ENCODE measurements at regions not wholly inside any gene's neighbourhood (a gene's known extent, or its start where the extent isn't known, plus 50 kb on each side); places are given as distances from the start of the nearest gene placed in this dataset.

- Histone ChIP-seq H3K36me3 (ENCODE audit: control insufficient read depth, insufficient read depth, low read length) (no peaks in the 10 kb centered on the region), H3K4me3 (replicated peaks in 1 of 4; ENCODE audit: control extremely low read depth in 1 of 4, insufficient read depth in 1 of 4, low read depth in 3 of 4, low read length in 4 of 4) (no peak overlapping the region), H4K20me1 (ENCODE audit: control insufficient read depth, extremely low read depth, insufficient read depth, low read length) (no peaks in the 10 kb centered on the region), H3K79me2 (ENCODE audit: control insufficient read depth, insufficient read depth, low read length) (no peaks in the 10 kb centered on the region), H3K9me3 (ENCODE audit: control insufficient read depth, insufficient read depth, low read depth, low read length) (no peaks in the 10 kb centered on the region), H3K9ac (ENCODE audit: insufficient read depth, low read length) (no peak overlapping the region), H3K27ac (ENCODE audit: insufficient read depth, low read length) (no peak overlapping the region), H3K27me3 (ENCODE audit: control insufficient read depth, insufficient read depth, low read length) (no peaks in the 10 kb centered on the region), H2AFZ (ENCODE audit: low read length) (no peak overlapping the region), H3K4me1 (ENCODE audit: control insufficient read depth, extremely low read depth, insufficient read depth, low read length) (no peaks in the 10 kb centered on the region), H3K4me2 (ENCODE audit: extremely low read depth, insufficient read depth, low read length) (no peak overlapping the region)
- DNase-seq (ENCODE audit: low read depth in 2 of 2), result no peak
- TF ChIP-seq EZH2 (IDR thresholded peaks at IDR 0.05; ENCODE audit: low read length, missing control alignments) (no peak), CTCF (conservative IDR thresholded peaks at IDR 0.05 in 1 of 2, IDR thresholded peaks at IDR 0.05 in 1 of 2; ENCODE audit: low read depth in 1 of 2, low read length in 2 of 2) (no peak)
Measured at GRCh38 chr13:60326273-60326672, 70.7 kb upstream of the TDRD3 start.

- no peak for DNase-seq (ENCODE audit: low read depth in 2 of 2)
- H2AFZ ChIP-seq (ENCODE audit: low read length), result peak overlapping the region; percentile 39
- no peaks in the 10 kb centered on the region for H3K4me1 ChIP-seq (ENCODE audit: control insufficient read depth, extremely low read depth, insufficient read depth, low read length)
- H4K20me1 ChIP-seq (ENCODE audit: control insufficient read depth, extremely low read depth, insufficient read depth, low read length), result no peaks in the 10 kb centered on the region
- no peaks in the 10 kb centered on the region for H3K79me2 ChIP-seq (ENCODE audit: control insufficient read depth, insufficient read depth, low read length)
- no peaks in the 10 kb centered on the region for H3K27me3 ChIP-seq (ENCODE audit: control insufficient read depth, insufficient read depth, low read length)
- no peak overlapping the region for H3K9ac ChIP-seq (ENCODE audit: insufficient read depth, low read length)
- H3K9me3 ChIP-seq (ENCODE audit: control insufficient read depth, insufficient read depth, low read depth, low read length), result no peaks in the 10 kb centered on the region
- TF ChIP-seq EZH2 (IDR thresholded peaks at IDR 0.05; ENCODE audit: low read length, missing control alignments) (no peak), CTCF (conservative IDR thresholded peaks at IDR 0.05 in 1 of 2, IDR thresholded peaks at IDR 0.05 in 1 of 2; ENCODE audit: low read depth in 1 of 2, low read length in 2 of 2) (no peak)
- peak overlapping the region in 1 of 4 experiments; percentile 34 for H3K4me3 ChIP-seq (replicated peaks in 1 of 4; ENCODE audit: control extremely low read depth in 1 of 4, insufficient read depth in 1 of 4, low read depth in 3 of 4, low read length in 4 of 4)
- no peak overlapping the region for H3K27ac ChIP-seq (ENCODE audit: insufficient read depth, low read length)
- no peak overlapping the region for H3K4me2 ChIP-seq (ENCODE audit: extremely low read depth, insufficient read depth, low read length)
- no peaks in the 10 kb centered on the region for H3K36me3 ChIP-seq (ENCODE audit: control insufficient read depth, insufficient read depth, low read length)
Measured at GRCh38 chr13:60327511-60327910, 69.5 kb upstream of the TDRD3 start.

GRCh38 chr13:60328073-60328472 is 68.9 kb upstream of the TDRD3 start:
- DNase-seq (ENCODE audit: low read depth in 2 of 2), result no peak
- Histone ChIP-seq H3K79me2 (ENCODE audit: control insufficient read depth, insufficient read depth, low read length) (no peaks in the 10 kb centered on the region), H3K27me3 (ENCODE audit: control insufficient read depth, insufficient read depth, low read length) (no peaks in the 10 kb centered on the region), H2AFZ (ENCODE audit: low read length) (no peak overlapping the region), H3K9ac (ENCODE audit: insufficient read depth, low read length) (no peak overlapping the region), H3K4me3 (replicated peaks in 1 of 4; ENCODE audit: control extremely low read depth in 1 of 4, insufficient read depth in 1 of 4, low read depth in 3 of 4, low read length in 4 of 4) (no peak overlapping the region), H3K4me1 (ENCODE audit: control insufficient read depth, extremely low read depth, insufficient read depth, low read length) (no peaks in the 10 kb centered on the region), H3K4me2 (ENCODE audit: extremely low read depth, insufficient read depth, low read length) (no peak overlapping the region), H3K27ac (ENCODE audit: insufficient read depth, low read length) (no peak overlapping the region), H4K20me1 (ENCODE audit: control insufficient read depth, extremely low read depth, insufficient read depth, low read length) (no peaks in the 10 kb centered on the region), H3K36me3 (ENCODE audit: control insufficient read depth, insufficient read depth, low read length) (no peaks in the 10 kb centered on the region), H3K9me3 (ENCODE audit: control insufficient read depth, insufficient read depth, low read depth, low read length) (no peaks in the 10 kb centered on the region)
- no peak for TF ChIP-seq EZH2 (IDR thresholded peaks at IDR 0.05; ENCODE audit: low read length, missing control alignments)
- TF ChIP-seq CTCF (conservative IDR thresholded peaks at IDR 0.05 in 1 of 2, IDR thresholded peaks at IDR 0.05 in 1 of 2; ENCODE audit: low read depth in 1 of 2, low read length in 2 of 2), result no peak
